AG08395 (cell line): ENCODE measurements at regions not wholly inside any gene's neighbourhood (a gene's known extent, or its start where the extent isn't known, plus 50 kb on each side); places are given as distances from the start of the nearest gene placed in this dataset.

ENCODE experiments used
- DNase-seq: peaks from one replicate; pipeline ENCODE4 v3.0.0; 2012; ENCODE audit warnings: mixed read lengths, low spot score

DNA sequence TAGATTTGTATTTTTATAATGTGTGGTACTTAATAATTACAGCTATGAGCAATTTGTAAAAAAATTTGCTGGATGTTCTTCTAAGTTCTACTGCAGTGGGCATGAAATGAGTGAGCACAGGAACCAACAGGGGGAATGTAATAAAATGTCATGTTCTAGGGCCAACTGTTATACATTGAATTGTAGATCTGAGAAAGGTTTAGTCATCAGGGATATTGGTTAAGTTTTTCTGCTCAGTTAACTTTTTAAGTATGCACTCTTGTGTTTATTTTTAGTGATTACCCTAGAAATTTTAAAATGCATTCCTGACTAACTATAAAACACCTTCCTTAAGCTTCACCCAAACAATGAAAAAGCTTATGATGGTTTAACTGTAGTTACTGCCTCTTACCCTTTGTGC, 101.8 kb downstream of the CAND1 start:
- peak; percentile 27 for DNase-seq

DNA sequence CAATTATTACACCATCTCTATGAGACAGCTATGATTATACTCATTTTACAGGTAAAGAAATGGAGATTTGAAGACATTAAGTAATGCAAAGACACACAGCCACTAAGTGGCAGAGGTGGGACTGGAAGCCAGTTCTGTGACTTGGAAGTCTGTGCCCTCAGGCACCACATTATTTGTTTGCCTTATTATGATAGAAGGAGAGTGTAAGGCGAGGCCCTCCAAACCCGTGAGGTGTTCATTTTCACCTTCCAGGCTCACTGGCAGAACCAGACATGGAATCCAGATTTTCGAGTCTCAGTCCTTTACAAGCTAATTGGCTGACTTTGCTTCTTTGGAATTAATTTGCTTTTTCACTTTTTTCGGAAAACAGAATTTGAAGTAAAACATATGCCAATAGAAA, 107.9 kb downstream of the CAND1 start:
- DNase-seq = no peak

- DNase-seq = no peak
Measured at GRCh38 chr12:67377541-67377940, 108.4 kb downstream of the CAND1 start.

GRCh38 chr12:67382241-67382871, 113.2 kb downstream of the CAND1 start:
- peak; percentile 34 for DNase-seq

DNA sequence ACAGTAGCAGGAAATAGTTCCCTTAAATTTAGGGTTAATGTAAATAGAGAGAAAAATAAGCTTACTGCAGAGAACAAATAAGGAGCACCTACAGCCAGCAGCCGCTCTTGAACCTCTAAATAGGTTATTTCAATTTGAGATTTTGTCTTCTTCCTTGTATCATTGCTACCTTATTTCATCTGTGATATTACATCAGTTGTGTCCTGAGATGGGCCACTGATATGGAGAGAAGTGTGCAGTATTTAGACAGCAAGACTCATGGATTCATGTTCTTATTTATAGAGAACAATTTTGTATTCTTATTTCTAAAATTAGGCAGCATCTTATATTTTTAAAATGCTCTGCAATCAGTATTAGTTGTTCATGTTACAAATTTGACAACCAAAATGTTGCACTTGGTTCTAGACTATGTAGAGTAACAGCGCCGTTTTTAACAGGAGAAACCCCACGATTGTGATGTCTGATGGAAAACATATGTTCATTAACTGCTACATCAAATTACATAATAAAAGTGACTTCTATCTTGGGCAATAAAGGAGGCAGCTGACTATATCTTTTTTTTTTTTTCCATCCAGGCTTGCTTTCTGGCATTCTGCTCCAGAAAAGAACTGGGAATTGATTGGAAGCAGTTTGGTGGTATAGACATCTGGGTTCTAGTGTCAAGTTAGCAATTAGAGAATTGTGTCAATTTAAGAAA, 117.9 kb downstream of the CAND1 start:
- no peak for DNase-seq

GRCh38 chr12:67388331-67389138, 119.4 kb downstream of the CAND1 start:
- DNase-seq = no peak

DNA sequence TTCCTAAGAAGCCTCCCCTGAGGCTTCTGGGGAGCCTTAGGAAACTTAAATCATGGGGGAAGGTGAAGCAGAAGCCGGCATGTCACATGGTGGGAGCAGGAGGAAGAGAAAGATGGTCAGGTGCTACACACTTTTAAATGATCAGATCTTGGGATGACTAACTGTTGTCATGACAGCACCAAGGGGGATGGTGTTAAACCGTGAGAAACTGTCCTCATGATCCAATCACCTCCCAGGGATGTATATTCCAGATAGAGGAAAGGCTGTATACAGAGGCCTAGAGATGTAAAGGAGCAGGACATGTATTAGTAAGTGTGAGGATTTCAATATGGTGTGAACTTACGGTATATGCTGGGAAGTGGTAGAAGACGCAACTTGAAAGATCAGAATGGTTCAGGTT, 121.1 kb downstream of the CAND1 start:
- no peak for DNase-seq

DNA sequence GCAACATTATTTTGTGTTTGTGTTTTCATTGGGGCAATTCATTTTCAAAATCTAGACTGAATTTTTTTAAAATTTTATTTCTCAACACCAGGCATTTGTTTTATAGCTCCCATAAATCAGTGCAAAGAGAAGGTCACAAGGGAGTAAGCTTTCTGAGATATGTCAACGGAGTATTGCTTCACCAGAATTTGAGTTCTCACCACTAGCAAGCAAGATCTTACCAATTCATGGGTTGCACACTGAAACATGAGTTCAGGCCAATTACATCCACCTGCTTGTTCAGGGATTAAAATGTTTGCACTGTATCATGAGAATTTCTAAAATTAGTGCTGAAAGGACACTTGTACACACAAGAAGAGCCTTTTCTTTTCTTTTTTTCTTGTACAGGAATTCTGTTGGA, 121.9 kb downstream of the CAND1 start:
- no peak for DNase-seq

DNA sequence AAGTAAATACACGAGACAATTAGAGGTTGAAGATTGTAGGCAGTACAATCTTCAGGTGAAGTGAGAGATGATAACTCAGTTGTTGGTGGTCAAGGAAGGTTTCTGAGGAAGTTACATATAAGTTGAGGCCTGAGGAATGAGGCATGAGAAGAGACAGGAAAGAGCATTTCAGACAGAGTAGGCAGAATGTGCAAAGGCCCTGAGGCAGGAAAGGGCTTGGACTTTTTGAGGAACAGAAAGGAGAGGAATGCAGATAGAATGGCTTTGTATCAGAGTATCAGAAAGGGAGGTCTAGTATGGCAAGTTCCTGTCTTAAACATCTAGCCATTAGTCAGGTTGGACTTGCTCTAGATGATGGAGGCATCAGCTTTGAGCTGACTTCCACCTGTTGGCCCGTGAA, 122.5 kb downstream of the CAND1 start:
- DNase-seq = no peak

- DNase-seq = peak; percentile 78
Measured at GRCh38 chr12:67394550-67394949, 125.4 kb downstream of the CAND1 start.

- no peak for DNase-seq
Measured at GRCh38 chr12:67400742-67401141, 131.6 kb downstream of the CAND1 start.

DNA sequence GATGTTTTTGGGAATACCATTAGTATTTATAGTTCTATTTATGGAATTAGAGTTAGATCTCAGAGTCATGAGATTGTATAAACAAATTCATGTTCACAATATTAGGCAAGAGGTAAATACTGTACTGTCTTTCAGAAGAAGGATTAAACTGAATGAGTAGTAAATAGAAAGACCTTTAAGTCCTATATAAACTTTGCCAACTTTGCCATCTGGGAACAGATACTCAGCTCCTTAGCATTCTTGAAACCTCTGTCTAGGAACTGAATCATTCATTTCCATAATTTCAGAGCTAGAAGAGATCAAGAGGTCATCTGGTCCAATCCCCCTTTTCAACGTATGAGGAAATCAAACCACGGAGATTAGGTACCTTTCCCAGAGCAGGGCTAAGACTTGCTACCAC, 141.1 kb downstream of the CAND1 start:
- no peak for DNase-seq

DNA sequence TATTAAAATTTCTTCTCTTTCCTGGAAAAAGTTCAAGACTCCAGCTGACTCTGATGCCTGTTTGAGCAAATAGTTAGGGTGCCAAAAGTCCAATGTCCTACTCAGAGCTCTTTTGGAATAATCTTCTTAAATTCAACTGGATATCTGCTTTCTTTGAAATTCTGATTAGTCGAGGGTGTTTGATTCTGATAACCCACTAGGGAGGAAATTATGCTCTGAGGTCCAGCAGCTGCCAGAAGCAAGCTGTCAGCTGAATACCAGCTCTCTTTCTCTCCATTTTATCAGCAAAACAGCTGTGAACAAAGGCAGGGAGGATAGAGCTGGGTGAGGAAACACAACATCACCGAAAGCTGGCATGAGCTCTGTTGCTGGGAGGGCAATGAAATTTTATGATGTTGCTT, 141.5 kb downstream of the CAND1 start:
- DNase-seq = no peak

DNA sequence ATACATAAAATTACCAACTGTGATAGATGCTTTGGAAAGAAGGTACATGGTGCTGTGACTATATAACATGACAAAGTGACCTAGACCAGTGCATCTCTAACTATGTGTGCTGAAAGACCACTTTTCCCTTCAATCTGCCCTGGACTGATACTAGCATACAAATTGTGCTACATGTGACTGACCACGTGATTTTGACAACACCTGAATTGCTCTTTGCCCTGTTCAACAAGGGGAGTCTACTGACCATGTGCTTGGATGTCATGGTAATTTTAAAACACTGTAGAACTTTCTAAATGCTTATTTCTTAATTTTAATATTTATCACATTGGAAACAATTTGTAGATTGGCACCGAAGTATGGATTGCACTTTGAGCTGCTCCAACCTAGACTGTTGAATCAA, 142.4 kb downstream of the CAND1 start:
- no peak for DNase-seq

- DNase-seq = no peak
Measured at GRCh38 chr12:67413577-67413976, 144.4 kb downstream of the CAND1 start.

GRCh38 chr12:67414011-67414715, 145.0 kb downstream of the CAND1 start:
- no peak for DNase-seq

GRCh38 chr12:67415473-67415872, 146.3 kb downstream of the CAND1 start:
- DNase-seq = peak; percentile 62

- DNase-seq = no peak
Measured at GRCh38 chr12:67419810-67420209, 150.7 kb downstream of the CAND1 start.

DNA sequence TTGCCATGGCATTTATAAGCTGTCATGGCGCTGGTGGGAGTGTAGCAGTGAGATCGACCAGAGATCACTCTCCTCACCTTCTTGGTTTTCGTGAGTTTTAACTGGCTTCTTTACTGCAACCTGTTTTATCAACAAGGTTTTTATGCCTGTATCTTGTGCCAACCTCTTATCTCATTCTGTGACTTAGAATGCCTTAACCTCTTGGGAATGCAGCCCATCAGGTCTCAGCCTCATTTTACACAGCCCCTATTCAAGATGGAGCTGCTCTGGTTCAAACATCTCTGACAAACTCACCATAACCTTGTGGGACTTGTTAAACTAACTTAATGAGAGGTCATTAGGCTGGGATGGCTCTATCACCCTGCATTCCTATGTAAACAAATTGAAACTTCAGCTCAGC, 151.3 kb downstream of the CAND1 start:
- DNase-seq = no peak

GRCh38 chr12:67422081-67422480, 152.9 kb downstream of the CAND1 start:
- no peak for DNase-seq

- DNase-seq = no peak
Measured at GRCh38 chr12:67424784-67425183, 155.6 kb downstream of the CAND1 start.

DNA sequence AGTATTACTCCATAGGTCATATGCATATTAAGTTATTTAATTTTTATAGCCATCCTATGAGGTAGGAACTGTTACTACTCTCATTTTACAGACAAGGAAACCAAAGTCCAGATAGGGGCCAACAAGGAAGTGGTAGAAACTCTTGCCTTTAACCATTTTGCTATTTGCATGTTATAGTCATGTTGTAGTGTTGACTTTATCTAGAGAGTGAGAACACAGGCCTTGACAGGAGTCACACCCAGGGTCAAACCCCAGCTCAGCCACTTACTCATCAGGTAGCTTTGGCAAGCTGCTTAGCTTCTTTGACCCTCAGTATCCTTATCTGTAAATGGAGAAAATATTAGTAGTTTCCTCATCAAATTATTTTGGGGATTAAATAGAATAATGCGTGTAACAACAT, 156.2 kb downstream of the CAND1 start:
- DNase-seq = no peak

GRCh38 chr12:67426067-67426466, 156.9 kb downstream of the CAND1 start:
- peak; percentile 40 for DNase-seq
